ENCODE measurements at regions not wholly inside any gene's neighbourhood (a gene's known extent, or its start where the extent isn't known, plus 50 kb on each side); places are given as distances from the start of the nearest gene placed in this dataset.

DNA sequence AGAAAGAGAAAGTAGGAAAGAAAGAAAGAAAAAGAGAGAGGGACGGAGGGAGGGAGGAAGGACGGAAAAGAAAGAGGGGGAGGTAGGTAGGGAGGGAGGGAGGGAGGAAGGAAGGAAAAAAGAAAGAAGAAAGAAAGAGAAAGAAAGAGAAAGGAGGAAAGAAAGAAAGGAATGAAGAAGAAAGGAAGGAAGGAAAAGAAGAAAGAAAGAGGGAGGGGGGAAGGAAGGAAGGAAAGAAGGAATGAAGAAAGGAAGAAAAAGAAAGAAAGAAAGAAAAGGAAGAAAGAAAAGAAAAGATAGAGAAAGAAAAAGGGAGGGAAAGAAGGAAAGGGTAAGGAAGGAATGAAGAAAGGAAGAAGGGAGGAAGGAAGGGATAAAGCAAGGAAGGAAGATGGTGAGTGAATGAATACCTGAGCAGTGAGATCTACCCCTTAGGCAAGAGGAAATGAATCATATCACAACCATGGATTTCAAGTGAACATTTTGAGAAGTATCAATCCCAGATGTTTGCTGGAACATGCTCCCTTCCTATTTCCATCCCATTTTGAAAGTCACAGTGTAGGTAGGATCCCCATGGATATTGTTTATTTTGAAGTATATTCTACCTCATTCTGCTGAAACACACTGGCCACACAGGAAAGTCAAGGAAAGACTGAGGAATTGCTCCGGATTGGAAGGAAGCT is 639.4 kb upstream of the TBX3 start:
- H3K23me2 ChIP-seq (ENCODE audit: low read depth, low read length): no peaks in the 10 kb centered on the region; the same call in 1 of the 2 replicates
- 54 to 95% methylated on average over 2 to 3 of the region's 3 CpGs for WGBS, 2 experiments (ENCODE audit: extremely low coverage in 1 of 2, insufficient coverage in 1 of 2, insufficient read length in 1 of 2, insufficient replicate concordance in 2 of 2, low coverage in 1 of 2, low lambda C conversion rate in 2 of 2, missing lambda C conversion rate in 1 of 2)
- no peak overlapping the region for H2BK15ac ChIP-seq (ENCODE audit: low read length)
- H2BK5ac ChIP-seq (ENCODE audit: low read depth, low read length): no peak overlapping the region
- peaks cover 0 to 1% (median 0%) of the 10 kb centered on the region in 4 experiments; a peak in 1 of 7 replicates for H3K27me3 ChIP-seq (replicated peaks in 1 of 4; ENCODE audit: control insufficient read depth in 3 of 4, extremely low read depth in 1 of 4, insufficient read depth in 3 of 4, low read length in 3 of 4)
- H3K4me3 ChIP-seq (ENCODE audit: extremely low read depth in 1 of 4, insufficient read depth in 2 of 4, low read depth in 3 of 4, low read length in 4 of 4): no peak overlapping the region
- H2BK12ac ChIP-seq (ENCODE audit: low read depth, low read length): no peak overlapping the region
- H3K9ac ChIP-seq (replicated peaks in 1 of 4; ENCODE audit: extremely low read depth in 1 of 4, low read depth in 3 of 4, low read length in 3 of 4): no peak overlapping the region
- H2BK120ac ChIP-seq (replicated peaks; ENCODE audit: low read depth, low read length): no peak overlapping the region
- no peak for DNase-seq (ENCODE audit: low read depth in 1 of 2, low spot score in 2 of 2)
- H3K36me3 ChIP-seq (ENCODE audit: control insufficient read depth in 2 of 4, insufficient read depth in 4 of 4, low read length in 3 of 4): no peaks in the 10 kb centered on the region
- no peak overlapping the region for H4K8ac ChIP-seq (ENCODE audit: extremely low read depth, insufficient read depth, low read length)
- no peak overlapping the region for H4K91ac ChIP-seq (replicated peaks; ENCODE audit: insufficient read length, low read length)
- no peak overlapping the region for H3K18ac ChIP-seq (ENCODE audit: extremely low read depth, low read length)
- H3K79me1 ChIP-seq (ENCODE audit: low read depth, low read length): no peaks in the 10 kb centered on the region
- H3K56ac ChIP-seq (replicated peaks; ENCODE audit: insufficient read length, low read depth, low read length): no peak overlapping the region
- no peaks in the 10 kb centered on the region for H3K9me3 ChIP-seq (ENCODE audit: insufficient read depth in 2 of 2, low read depth in 1 of 2, low read length in 1 of 2)
- H2BK20ac ChIP-seq (ENCODE audit: low read length): no peak overlapping the region
- no peak overlapping the region for H4K5ac ChIP-seq (ENCODE audit: insufficient read length, low read depth, low read length)
- CTCF ChIA-PET (ENCODE audit: partially characterized antibody): interaction anchor here (1.0 kb wide), 1 partner anchor 26 kb away, joined by 4 read pairs; no protein-coding TSS in a partner anchor
- H2AFZ ChIP-seq (ENCODE audit: low read length): no peak overlapping the region
- H3K4ac ChIP-seq (replicated peaks; ENCODE audit: insufficient read length, low read depth, low read length): no peak overlapping the region
- no peak overlapping the region for H3K27ac ChIP-seq (ENCODE audit: low read depth, low read length)
- no peaks in the 10 kb centered on the region for H3K79me2 ChIP-seq (ENCODE audit: control insufficient read depth in 1 of 2, insufficient read depth in 2 of 2, low read length in 2 of 2)
- H3K4me2 ChIP-seq (ENCODE audit: insufficient read depth in 1 of 2, low read depth in 2 of 2, low read length in 2 of 2): no peak overlapping the region
- POLR2A ChIA-PET (ENCODE audit: partially characterized antibody): no interaction called here
- no peak overlapping the region for H3K23ac ChIP-seq (ENCODE audit: insufficient read length)
- no peaks in the 10 kb centered on the region for H3K4me1 ChIP-seq (replicated peaks in 1 of 4; ENCODE audit: control insufficient read depth in 3 of 4, insufficient read depth in 4 of 4, low read length in 3 of 4)
- H2AK5ac ChIP-seq (ENCODE audit: low read depth, low read length): no peak overlapping the region
- no peak for TF ChIP-seq SIX5 (IDR thresholded peaks at IDR 0.05; ENCODE audit: low read depth, low read length)
- no peak for TF ChIP-seq EP300 (IDR thresholded peaks at IDR 0.05; ENCODE audit: borderline replicate concordance in 1 of 2, low read depth in 2 of 2, low read length in 2 of 2)
- TF ChIP-seq SUZ12 (IDR thresholded peaks at IDR 0.05; ENCODE audit: low read length): no peak
- no peak for TF ChIP-seq JUN (IDR thresholded peaks at IDR 0.05; ENCODE audit: low read depth, low read length)
- TF ChIP-seq PHF8 (conservative IDR thresholded peaks at IDR 0.05; ENCODE audit: low read depth, low read length): no peak
- TF ChIP-seq BACH1 (IDR thresholded peaks at IDR 0.05; ENCODE audit: low read length): no peak
- TF ChIP-seq BCL11A (IDR thresholded peaks at IDR 0.05; ENCODE audit: low read depth in 2 of 2, low read length in 2 of 2): no peak
- no peaks in the 10 kb centered on the region for H4K20me1 ChIP-seq (replicated peaks in 1 of 2; ENCODE audit: control insufficient read depth in 1 of 2, insufficient read depth in 2 of 2, low read length in 2 of 2)
- no peak for FAIRE-seq
- H3K14ac ChIP-seq (ENCODE audit: insufficient read length): no peak overlapping the region

All from H1 (cell line).